ENCODE measurements at regions not wholly inside any gene's neighbourhood (a gene's known extent, or its start where the extent isn't known, plus 50 kb on each side); places are given as distances from the start of the nearest gene placed in this dataset.
"Not testable (repeated sequence)": the region's sequence is repeated elsewhere in the genome, so short reads cannot be mapped to it uniquely, and the experiment has no call there.

DNA sequence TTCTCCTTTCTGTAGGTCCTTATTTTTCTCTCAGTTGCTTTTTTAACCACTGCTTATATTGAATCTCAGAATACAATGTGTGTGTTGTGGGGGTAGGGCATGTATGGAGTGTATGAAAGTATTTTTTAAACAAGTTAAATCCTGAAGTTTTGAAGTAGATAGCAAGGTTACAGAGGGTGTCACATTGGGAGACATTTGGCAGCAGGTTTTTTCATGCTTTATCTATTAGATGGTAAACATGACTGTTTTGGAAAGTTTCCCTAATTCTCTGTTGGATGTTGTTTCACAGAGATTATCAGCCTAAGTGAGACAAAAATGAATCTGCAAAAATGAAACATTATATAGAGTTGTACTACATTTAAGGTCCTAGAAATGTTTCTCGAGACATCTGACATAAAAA lies 190.6 kb upstream of the ARPP21 start:
- H3K27me3 ChIP-seq: no peaks in the 10 kb centered on the region
- no peak for DNase-seq
- no peaks in the 10 kb centered on the region for H3K4me1 ChIP-seq
- TF ChIP-seq, protein P1, sequence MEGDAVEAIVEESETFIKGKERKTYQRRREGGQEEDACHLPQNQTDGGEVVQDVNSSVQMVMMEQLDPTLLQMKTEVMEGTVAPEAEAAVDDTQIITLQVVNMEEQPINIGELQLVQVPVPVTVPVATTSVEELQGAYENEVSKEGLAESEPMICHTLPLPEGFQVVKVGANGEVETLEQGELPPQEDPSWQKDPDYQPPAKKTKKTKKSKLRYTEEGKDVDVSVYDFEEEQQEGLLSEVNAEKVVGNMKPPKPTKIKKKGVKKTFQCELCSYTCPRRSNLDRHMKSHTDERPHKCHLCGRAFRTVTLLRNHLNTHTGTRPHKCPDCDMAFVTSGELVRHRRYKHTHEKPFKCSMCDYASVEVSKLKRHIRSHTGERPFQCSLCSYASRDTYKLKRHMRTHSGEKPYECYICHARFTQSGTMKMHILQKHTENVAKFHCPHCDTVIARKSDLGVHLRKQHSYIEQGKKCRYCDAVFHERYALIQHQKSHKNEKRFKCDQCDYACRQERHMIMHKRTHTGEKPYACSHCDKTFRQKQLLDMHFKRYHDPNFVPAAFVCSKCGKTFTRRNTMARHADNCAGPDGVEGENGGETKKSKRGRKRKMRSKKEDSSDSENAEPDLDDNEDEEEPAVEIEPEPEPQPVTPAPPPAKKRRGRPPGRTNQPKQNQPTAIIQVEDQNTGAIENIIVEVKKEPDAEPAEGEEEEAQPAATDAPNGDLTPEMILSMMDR (IDR thresholded peaks at IDR 0.05): no peak
- TF ChIP-seq POLR2A (IDR thresholded peaks at IDR 0.05): no peak
- H3K36me3 ChIP-seq: no peaks in the 10 kb centered on the region
- H3K9me3 ChIP-seq: no peaks in the 10 kb centered on the region
- H3K4me3 ChIP-seq (replicated peaks in 1 of 3): no peak overlapping the region
- intact Hi-C loops (cut with DNase I): no loop called here
- H3K27ac ChIP-seq: no peak overlapping the region
- WGBS, 2 donors: 78 to 86% methylated on average over 1 of the region's 1 CpG

DNA sequence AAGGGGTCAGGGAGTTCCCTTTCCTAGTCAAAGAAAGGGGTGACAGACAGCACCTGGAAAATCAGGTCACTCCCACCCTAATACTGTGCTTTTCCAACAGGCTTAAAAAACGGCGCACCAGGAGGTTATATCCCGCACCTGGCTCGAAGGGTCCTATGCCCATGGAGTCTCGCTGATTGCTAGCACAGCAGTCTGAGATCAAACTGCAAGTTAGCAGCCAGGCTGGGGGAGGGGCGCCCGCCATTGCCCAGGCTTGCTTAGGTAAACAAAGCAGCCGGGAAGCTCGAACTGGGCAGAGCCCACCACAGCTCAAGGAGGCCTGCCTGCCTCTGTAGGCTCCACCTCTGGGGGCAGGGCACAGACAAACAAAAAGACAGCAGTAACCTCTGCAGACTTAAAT lies 184.5 kb upstream of the ARPP21 start:
- H3K27ac ChIP-seq; H3K4me3 ChIP-seq (replicated peaks in 1 of 3); H3K27me3 ChIP-seq; H3K36me3 ChIP-seq; intact Hi-C loops (cut with DNase I); H3K4me1 ChIP-seq; DNase-seq; H3K9me3 ChIP-seq: not testable (repeated sequence)
- WGBS, 2 donors: 94 to 96% methylated on average over 7 to 8 of the region's 9 CpGs

DNA sequence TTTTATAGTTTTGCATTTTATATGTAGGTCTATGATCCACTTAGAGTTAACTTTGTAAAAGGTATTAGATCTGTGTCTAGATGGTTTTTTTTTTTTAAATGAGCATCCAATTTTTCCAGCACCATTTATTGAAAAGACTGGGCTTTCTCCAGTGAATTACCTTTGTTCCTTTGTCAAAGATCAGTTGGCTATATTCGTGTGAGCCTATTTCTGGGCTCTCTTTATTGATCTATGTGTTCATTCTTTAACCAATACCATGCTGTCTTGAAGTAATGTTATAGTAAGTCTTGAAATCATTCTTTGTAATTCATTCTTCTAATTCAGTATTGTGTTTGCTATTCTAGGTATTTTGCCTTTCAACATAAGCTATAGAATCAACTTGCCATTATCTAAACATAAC lies 165.4 kb upstream of the ARPP21 start:
- H3K27me3 ChIP-seq: no peaks in the 10 kb centered on the region
- no peak for DNase-seq
- TF ChIP-seq POLR2A (IDR thresholded peaks at IDR 0.05): no peak
- TF ChIP-seq, protein P1 (IDR thresholded peaks at IDR 0.05): no peak
- intact Hi-C loops (cut with DNase I): no loop called here
- H3K4me1 ChIP-seq: no peaks in the 10 kb centered on the region
- H3K27ac ChIP-seq: no peak overlapping the region
- WGBS, 2 donors: 27 to 42% methylated on average over 1 of the region's 1 CpG
- H3K9me3 ChIP-seq: no peaks in the 10 kb centered on the region
- H3K4me3 ChIP-seq (replicated peaks in 1 of 3): no peak overlapping the region
- no peaks in the 10 kb centered on the region for H3K36me3 ChIP-seq

DNA sequence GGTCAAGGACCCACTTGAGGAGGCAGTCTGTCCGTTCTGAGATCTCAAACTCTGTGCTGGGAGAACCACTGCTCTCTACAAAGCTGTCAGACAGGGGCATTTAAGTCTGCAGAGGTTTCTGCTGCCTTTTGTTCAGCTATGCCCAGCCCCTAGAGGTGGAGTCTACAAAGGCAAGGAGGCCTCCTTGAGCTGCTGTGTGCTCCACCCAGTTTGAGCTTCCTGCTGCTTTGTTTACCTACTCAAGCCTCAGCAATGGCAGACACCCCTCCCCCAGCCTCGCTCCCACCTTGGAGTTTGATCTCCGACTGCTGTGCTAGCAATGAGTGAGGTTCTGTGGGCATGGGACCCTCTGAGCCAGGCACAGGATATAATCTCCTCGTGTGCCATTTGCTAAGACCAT lies 156.8 kb upstream of the ARPP21 start:
- peaks cover 9 to 11% of the 10 kb centered on the region in 2 donors for H3K4me1 ChIP-seq
- H3K27me3 ChIP-seq; H3K27ac ChIP-seq; H3K4me3 ChIP-seq (replicated peaks in 1 of 3); DNase-seq; H3K9me3 ChIP-seq; intact Hi-C loops (cut with DNase I); H3K36me3 ChIP-seq: not testable (repeated sequence)
- WGBS, 2 donors: 75 to 78% methylated on average over 4 of the region's 4 CpGs

DNA sequence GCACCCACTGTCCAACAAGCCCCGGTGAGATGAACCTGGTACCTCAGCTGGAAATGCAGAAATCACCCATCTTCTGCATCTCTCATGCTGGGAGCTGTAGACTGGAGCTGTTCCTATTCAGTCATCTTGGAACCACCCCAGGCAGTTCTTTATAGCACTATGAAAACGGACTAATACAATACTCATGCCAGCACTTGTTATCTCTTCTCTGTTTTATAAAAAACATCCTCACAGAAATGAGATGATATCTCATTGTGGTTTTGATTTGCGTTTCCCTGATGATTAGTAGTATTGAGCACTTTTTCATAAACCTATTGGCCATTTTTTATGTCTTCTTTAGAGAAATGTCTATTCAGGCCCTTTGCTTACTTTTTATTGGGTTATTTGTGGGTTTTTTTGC lies 156.2 kb upstream of the ARPP21 start:
- no peak overlapping the region for H3K27ac ChIP-seq
- peaks cover 9 to 11% of the 10 kb centered on the region in 2 donors for H3K4me1 ChIP-seq
- TF ChIP-seq, protein P1 (IDR thresholded peaks at IDR 0.05): no peak
- TF ChIP-seq POLR2A (IDR thresholded peaks at IDR 0.05): no peak
- no peak for DNase-seq
- no peaks in the 10 kb centered on the region for H3K9me3 ChIP-seq
- H3K27me3 ChIP-seq: no peaks in the 10 kb centered on the region
- H3K36me3 ChIP-seq: no peaks in the 10 kb centered on the region
- WGBS, 2 donors: 85 to 86% methylated on average over 3 of the region's 3 CpGs
- H3K4me3 ChIP-seq (replicated peaks in 1 of 3): no peak overlapping the region
- intact Hi-C loops (cut with DNase I): no loop called here

DNA sequence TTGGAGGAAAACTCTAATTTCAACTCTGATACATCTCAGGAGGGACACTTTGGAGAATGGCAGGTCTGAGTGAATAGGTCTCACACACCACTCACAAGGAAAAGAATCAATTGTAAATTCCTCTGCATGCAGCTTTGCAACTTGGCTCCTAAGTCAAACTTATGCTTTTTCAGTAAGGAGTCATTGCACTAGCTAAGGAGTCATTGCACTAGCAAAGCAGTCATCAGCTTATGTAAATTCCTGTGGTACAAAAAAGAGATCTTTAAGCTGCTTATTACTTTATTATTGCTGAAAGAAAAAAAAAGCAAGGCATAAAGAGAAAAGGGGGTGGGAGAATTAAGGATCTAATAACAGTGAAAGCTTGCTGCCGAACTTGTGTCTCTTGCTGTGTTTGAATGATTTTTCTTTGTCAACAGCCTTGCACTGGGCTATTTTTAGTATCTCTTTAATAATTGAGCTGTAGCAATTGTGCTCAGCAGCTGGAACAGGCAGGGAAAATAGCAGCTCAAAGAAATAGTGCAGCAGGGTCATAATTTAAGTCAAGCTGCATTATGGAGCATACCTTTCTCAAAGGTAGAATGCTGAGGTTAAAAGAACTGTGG lies 154.3 kb upstream of the ARPP21 start:
- Histone ChIP-seq H3K4me3 (replicated peaks in 1 of 3) (no peak overlapping the region), H3K27me3 (no peaks in the 10 kb centered on the region), H3K27ac (peak overlapping the region in 2 of 3 donors; percentile 3 to 57), H3K4me1 (peaks cover 9 to 11% of the 10 kb centered on the region in 2 donors), H3K36me3 (no peaks in the 10 kb centered on the region), H3K9me3 (no peaks in the 10 kb centered on the region)
- WGBS, 2 donors: 9 to 21% methylated on average over 1 of the region's 1 CpG
- TF ChIP-seq POLR2A (IDR thresholded peaks at IDR 0.05): no peak
- TF ChIP-seq, protein P1 (IDR thresholded peaks at IDR 0.05): no peak
- intact Hi-C loops (cut with DNase I): no loop called here
- DNase-seq: peak in 1 of 2 donors; percentile 17
